SU-DHL-6 (cell line): ENCODE measurements at regions not wholly inside any gene's neighbourhood (a gene's known extent, or its start where the extent isn't known, plus 50 kb on each side); places are given as distances from the start of the nearest gene placed in this dataset.

Source experiments
- H2AFZ ChIP-seq: fragments of 200-600 bp; sonication (generic); 2 replicates; pipeline ENCODE4 v1.6.1; 2014; ENCODE audit warnings: low read depth, mild to moderate bottlenecking, moderate library complexity, mixed read lengths, antibody characterized with exemption, low read length; ENCODE audit not compliant: severe bottlenecking
- H3F3A ChIP-seq: fragments of 200-600 bp; shearing (Covaris generic); 2 replicates; pipeline ENCODE4 v1.6.0; 2016; ENCODE audit warnings: antibody characterized with exemption, mild to moderate bottlenecking; ENCODE audit not compliant: insufficient read depth
- H3K27ac ChIP-seq: fragments of 200-600 bp; sonication (generic); 2 replicates; pipeline ENCODE4 v1.5.1; 2016; ENCODE audit warnings: low read depth, mild to moderate bottlenecking, low read length, moderate library complexity, mixed read lengths
- H3K27me3 ChIP-seq: fragments of 200-600 bp; sonication (generic), shearing (Covaris generic); 2 replicates; pipeline ENCODE4 v1.6.0; 2014; ENCODE audit warnings: mild to moderate bottlenecking, low read length
- H3K36me3 ChIP-seq: fragments of 200-600 bp; sonication (generic); 2 replicates; pipeline ENCODE4 v1.6.1; 2014; ENCODE audit warnings: mild to moderate bottlenecking, low read length, mixed read lengths
- H3K4me2 ChIP-seq: fragments of 300-600, 200-600 bp; shearing (Covaris generic), sonication (generic); 2 replicates; pipeline ENCODE4 v1.6.0; 2014; ENCODE audit warnings: low read length, low read depth, mild to moderate bottlenecking; ENCODE audit not compliant: poor library complexity, severe bottlenecking
- H3K4me3 ChIP-seq: fragments of 200-600 bp; sonication (generic); 2 replicates; pipeline ENCODE4 v1.5.1; 2014; ENCODE audit warnings: antibody characterized with exemption, low read length, mild to moderate bottlenecking, mixed read lengths; ENCODE audit not compliant: insufficient read depth, poor library complexity, severe bottlenecking
- H3K79me2 ChIP-seq: fragments of 200-600 bp; sonication (generic); 2 replicates; pipeline ENCODE4 v1.6.1; 2014; ENCODE audit warnings: mild to moderate bottlenecking, low read length, moderate library complexity; ENCODE audit not compliant: insufficient read depth
- H3K9ac ChIP-seq: fragments of 200-600 bp; sonication (generic); 2 replicates; pipeline ENCODE4 v1.7.0; 2014; ENCODE audit warnings: mild to moderate bottlenecking, low read length
- H3K9me2 ChIP-seq: fragments of 200-600 bp; sonication (generic); replicated peaks from 2 replicates; pipeline ENCODE4 v1.6.1; 2014; ENCODE audit warnings: low read length; ENCODE audit not compliant: insufficient read depth
- H3K9me3 ChIP-seq: fragments of 200-600 bp; sonication (generic); 2 replicates; pipeline ENCODE4 v1.6.1; 2014; ENCODE audit warnings: low read length, mixed read lengths; ENCODE audit not compliant: insufficient read depth
- H4K20me1 ChIP-seq: fragments of 200-600 bp; sonication (generic); 2 replicates; pipeline ENCODE4 v1.6.1; 2014; ENCODE audit warnings: low read depth, mild to moderate bottlenecking, antibody characterized with exemption, low read length, moderate library complexity, mixed read lengths
- CTCF ChIP-seq: fragments of 200-600 bp; sonication (generic); IDR thresholded peaks from one replicate; pipeline ENCODE4 v1.5.1; 2017; ENCODE audit warnings: antibody characterized with exemption, mild to moderate bottlenecking, low read length, moderate library complexity; ENCODE audit not compliant: insufficient read depth, poor library complexity, severe bottlenecking
- EZH2phosphoT487 ChIP-seq: fragments of 200-600 bp; sonication (generic), shearing (Covaris generic); conservative IDR thresholded peaks from 2 replicates; pipeline ENCODE4 v1.6.1; 2018; ENCODE audit warnings: mild to moderate bottlenecking, antibody characterized with exemption, low read length, moderate library complexity, mixed read lengths

DNA sequence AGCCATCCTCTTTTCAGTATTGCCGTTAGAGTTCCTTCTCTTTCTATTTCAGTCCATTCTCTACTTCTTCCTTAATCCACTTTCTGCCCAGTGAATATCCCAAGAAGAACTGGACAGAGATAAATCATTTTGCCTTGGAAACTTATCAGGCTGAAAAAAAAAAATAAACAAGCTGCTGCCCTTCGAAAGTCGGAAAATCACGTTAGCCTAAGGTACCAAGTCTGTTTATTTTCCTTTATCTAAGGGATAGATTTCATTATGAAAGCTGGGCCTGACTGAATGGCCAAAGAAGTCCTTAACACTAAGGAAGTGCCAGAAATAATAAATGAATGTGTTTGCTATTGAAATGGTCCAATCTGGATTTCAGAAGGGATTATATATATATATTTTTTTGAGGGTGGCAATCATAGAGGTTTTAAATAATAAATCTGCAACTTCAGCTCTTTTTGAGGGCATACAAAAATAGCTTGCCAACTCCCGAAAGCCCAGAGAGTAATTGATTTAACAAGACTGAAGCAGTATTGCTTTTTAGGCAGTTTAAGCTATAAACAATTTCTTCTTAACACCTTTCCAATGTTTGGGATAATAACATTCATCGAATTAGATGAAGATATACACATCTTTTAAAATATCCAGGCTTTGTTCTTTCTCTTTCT lies 127.0 kb upstream of the STMND1 start:
- Histone ChIP-seq H3K9me2 (no peaks in the 10 kb centered on the region), H3K9me3 (no peaks in the 10 kb centered on the region), H3F3A (no peaks in the 10 kb centered on the region), H2AFZ (no peak overlapping the region), H3K79me2 (no peaks in the 10 kb centered on the region), H3K4me2 (no peak overlapping the region), H3K4me3 (no peak overlapping the region), H3K27ac (no peak overlapping the region), H3K36me3 (no peaks in the 10 kb centered on the region), H4K20me1 (no peaks in the 10 kb centered on the region), H3K27me3 (no peaks in the 10 kb centered on the region), H3K9ac (no peak overlapping the region)
- TF ChIP-seq EZH2phosphoT487, result no peak
- TF ChIP-seq CTCF, result no peak

DNA sequence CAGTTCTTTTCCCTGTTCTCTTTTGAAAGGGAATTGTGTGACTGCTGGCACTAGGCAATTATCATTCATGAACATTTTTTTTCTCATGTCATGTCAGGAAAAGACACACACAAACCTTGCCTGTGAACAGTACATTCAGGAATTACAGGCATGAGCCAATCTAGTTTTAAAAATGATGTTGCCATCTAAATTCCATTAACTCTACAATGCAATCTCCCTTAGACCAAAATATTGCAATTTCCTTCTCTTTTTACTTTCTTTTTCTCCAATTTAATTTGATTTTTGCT lies 127.5 kb upstream of the STMND1 start:
- Histone ChIP-seq H3K27me3 (no peaks in the 10 kb centered on the region), H3K36me3 (no peaks in the 10 kb centered on the region), H3K4me2 (no peak overlapping the region), H2AFZ (no peak overlapping the region), H3K9me2 (no peaks in the 10 kb centered on the region), H3K27ac (no peak overlapping the region), H3K9ac (no peak overlapping the region), H3K4me3 (no peak overlapping the region), H3K79me2 (no peaks in the 10 kb centered on the region), H4K20me1 (no peaks in the 10 kb centered on the region), H3K9me3 (no peaks in the 10 kb centered on the region), H3F3A (no peaks in the 10 kb centered on the region)
- TF ChIP-seq CTCF (no peak), EZH2phosphoT487 (no peak)

DNA sequence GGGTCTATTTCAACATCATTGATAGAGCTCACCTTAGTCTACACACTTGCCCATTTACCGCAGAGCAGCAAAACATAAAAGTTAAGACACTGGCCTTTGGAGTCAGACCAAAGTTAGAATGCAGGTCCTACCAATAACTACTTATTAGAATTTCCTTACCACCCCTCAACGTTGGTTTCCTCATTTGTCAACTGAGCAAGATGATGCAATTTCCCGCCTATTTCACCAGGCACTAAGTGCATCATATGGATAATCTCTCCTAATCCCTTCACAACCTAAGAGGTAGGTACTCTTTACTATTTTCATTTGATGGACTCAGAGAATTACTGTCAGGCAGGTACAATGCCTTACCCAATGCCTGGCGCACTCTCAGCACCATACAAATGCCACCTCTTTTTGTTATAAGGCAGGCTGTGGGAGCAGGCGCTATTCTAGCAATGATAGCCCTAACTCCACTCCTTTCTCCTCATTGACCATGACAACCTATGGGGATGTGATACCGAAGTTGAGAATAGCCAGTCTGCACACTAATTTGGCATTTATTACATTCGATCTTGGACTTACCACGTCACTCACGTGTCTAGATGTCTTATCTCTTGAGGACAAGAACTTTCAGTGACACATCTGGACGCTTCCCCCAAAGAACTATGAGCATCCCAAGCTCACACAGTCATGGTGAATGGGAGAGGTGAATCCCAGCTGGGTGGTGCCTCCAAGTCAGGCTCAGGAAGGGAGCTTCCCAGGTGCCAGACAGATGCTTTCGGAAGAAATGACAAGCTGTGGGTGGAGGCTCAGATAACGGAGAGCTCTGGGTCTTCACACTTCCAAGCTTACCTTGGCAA lies 128.1 kb upstream of the STMND1 start:
- H3K4me2 ChIP-seq, result no peak overlapping the region
- no peak overlapping the region for H3K9ac ChIP-seq
- no peak overlapping the region for H3K27ac ChIP-seq
- H4K20me1 ChIP-seq, result no peaks in the 10 kb centered on the region
- H2AFZ ChIP-seq, result no peak overlapping the region
- no peaks in the 10 kb centered on the region for H3K27me3 ChIP-seq
- no peaks in the 10 kb centered on the region for H3F3A ChIP-seq
- H3K4me3 ChIP-seq, result no peak overlapping the region
- H3K36me3 ChIP-seq, result no peaks in the 10 kb centered on the region
- no peaks in the 10 kb centered on the region for H3K9me3 ChIP-seq
- H3K9me2 ChIP-seq, result no peaks in the 10 kb centered on the region
- no peaks in the 10 kb centered on the region for H3K79me2 ChIP-seq
- TF ChIP-seq EZH2phosphoT487 (no peak), CTCF (no peak)
